Spleen (tissue), 11 donors: ENCODE measurements at regions not wholly inside any gene's neighbourhood (a gene's known extent, or its start where the extent isn't known, plus 50 kb on each side); places are given as distances from the start of the nearest gene placed in this dataset.

Source experiments
- DNase-seq: peaks from one replicate; pipeline ENCODE4 v3.0.0-alpha.2; 2020
- H3K27ac ChIP-seq, 8 donors: fragments of 200-600 bp; sonication (generic) in 7 of 8; 1 replicate in 4 of 8; 2 replicates in 4 of 8; pipeline versions ENCODE4 v1.5.0 to v1.8.0; 2016 to 2021; ENCODE audit warnings: inconsistent platforms in 4 of 8, mild to moderate bottlenecking in 4 of 8, moderate library complexity in 1 of 8
- H3K27me3 ChIP-seq, 7 donors: fragments of 200-600 bp; sonication (generic) in 6 of 7; replicated peaks in 1 of 7; 1 replicate in 4 of 7; 2 replicates in 3 of 7; pipeline versions ENCODE4 v1.5.0 to v1.8.0; 2016 to 2021; ENCODE audit warnings: inconsistent platforms in 3 of 7, mild to moderate bottlenecking in 1 of 7
- H3K36me3 ChIP-seq, 6 donors: fragments of 200-600 bp; sonication (generic) in 5 of 6; 1 replicate in 4 of 6; 2 replicates in 2 of 6; pipeline versions ENCODE4 v1.5.0 to v1.8.0; 2016 to 2021; ENCODE audit warnings: inconsistent platforms in 2 of 6
- H3K4me1 ChIP-seq, 6 donors: fragments of 200-600 bp; sonication (generic) in 5 of 6; 1 replicate in 3 of 6; 2 replicates in 3 of 6; pipeline versions ENCODE4 v1.5.0 to v1.8.0; 2016 to 2021; ENCODE audit warnings: inconsistent platforms in 3 of 6
- H3K4me3 ChIP-seq, 8 donors: fragments of 200-600 bp; sonication (generic) in 7 of 8; 1 replicate in 4 of 8; 2 replicates in 4 of 8; pipeline versions ENCODE4 v1.5.0 to v1.8.0; 2016 to 2021; ENCODE audit warnings: inconsistent platforms in 4 of 8, mild to moderate bottlenecking in 4 of 8, moderate library complexity in 2 of 8
- H3K9me3 ChIP-seq, 8 donors: fragments of 200-600 bp; sonication (generic) in 7 of 8; 1 replicate in 4 of 8; 2 replicates in 4 of 8; pipeline versions ENCODE4 v1.5.0 to v1.8.0; 2016 to 2021; ENCODE audit warnings: inconsistent platforms in 4 of 8
- CTCF ChIP-seq, 11 experiments: fragments of 200-600 bp in 7 of 11; fragments of 450-650 bp in 4 of 11; sonication (generic) in 4 of 11; IDR thresholded peaks in 8 of 11; conservative IDR thresholded peaks in 3 of 11; 1 replicate in 7 of 11; 2 replicates in 4 of 11; pipeline versions ENCODE4 v1.4.0 to v1.8.0; 2016 to 2021; ENCODE audit warnings: antibody characterized with exemption in 11 of 11, inconsistent platforms in 4 of 11, mild to moderate bottlenecking in 1 of 11
- POLR2A ChIP-seq, 3 donors: fragments of 450-650 bp; IDR thresholded peaks; one replicate each; pipeline ENCODE4 v1.5.1; 2017; ENCODE audit warnings: antibody characterized with exemption in 3 of 3, mild to moderate bottlenecking in 1 of 3
- POLR2AphosphoS5 ChIP-seq, 3 donors: sonication (generic); formaldehyde crosslinking; IDR thresholded peaks; one replicate each; pipeline ENCODE4 v1.5.1; 2017; ENCODE audit warnings: antibody characterized with exemption in 3 of 3
- WGBS, 5 donors: extraction: QIAGEN DNeasy Blood & Tissue Kit in 3 of 5; methylation state at CpG; one replicate each; pipeline versions ENCODE4 v1.1.5 to v1.1.7; 2013 to 2018; 5-methylcytosine and 5-hydroxymethylcytosine counted together
- intact Hi-C: fragments of 100-400 bp; cut with DNase I; formaldehyde crosslinking; loops from one replicate; pipeline ENCODE4 v1.15.0; 2023; ENCODE audit warnings: low total_unique reads
- donor health status: healthy with polysubstance abuse.
- donor health status: DM: no; HTN: no; CAD: no; lungs with moderate emphysema.
- donor health status: DM: no; HTN: no; CAD: no.
- donor health status: Bipolar disorder and iron deficiency.
- donor health status: healthy.
- donor health status: DM: no; HTN: no; CAD: no.
- donor health status: DM: yes; HTN: yes; CAD: no.

- Histone ChIP-seq H3K27ac (no peak overlapping the region), H3K4me1 (no peaks in the 10 kb centered on the region), H3K36me3 (no peaks in the 10 kb centered on the region), H3K27me3 (no peaks in the 10 kb centered on the region), H3K4me3 (no peak overlapping the region), H3K9me3 (peaks cover 0 to 19% (median 5%) of the 10 kb centered on the region in 8 donors)
- 69 to 85% (median 80%) methylated on average over 4 of the region's 4 CpGs for WGBS, 5 donors
- intact Hi-C loops, result no loop called here
- no peak for DNase-seq
- TF ChIP-seq POLR2AphosphoS5 (IDR thresholded peaks at IDR 0.05), result no peak
- no peak for TF ChIP-seq CTCF (IDR thresholded peaks at IDR 0.05 in 8 of 11, conservative IDR thresholded peaks at IDR 0.05 in 3 of 11)
- no peak for TF ChIP-seq POLR2A (IDR thresholded peaks at IDR 0.05)
Observed at GRCh38 chr2:211237586-211238275, 681.3 kb downstream of the CPS1 start.

GRCh38 chr2:211241891-211242290 lies 685.5 kb downstream of the CPS1 start:
- H3K9me3 ChIP-seq, result no peaks in the 10 kb centered on the region
- H3K27ac ChIP-seq, result no peak overlapping the region
- no peak for TF ChIP-seq CTCF (IDR thresholded peaks at IDR 0.05 in 8 of 11, conservative IDR thresholded peaks at IDR 0.05 in 3 of 11)
- no peak for TF ChIP-seq POLR2AphosphoS5 (IDR thresholded peaks at IDR 0.05)
- TF ChIP-seq POLR2A (IDR thresholded peaks at IDR 0.05), result no peak
- intact Hi-C loops, result no loop called here
- H3K4me3 ChIP-seq, result no peak overlapping the region
- no peak for DNase-seq
- H3K36me3 ChIP-seq, result no peaks in the 10 kb centered on the region
- 84 to 95% (median 85%) methylated on average over 3 of the region's 3 CpGs for WGBS, 5 donors
- no peaks in the 10 kb centered on the region for H3K27me3 ChIP-seq
- H3K4me1 ChIP-seq, result no peaks in the 10 kb centered on the region

- TF ChIP-seq POLR2AphosphoS5 (IDR thresholded peaks at IDR 0.05), result no peak
- no peak for TF ChIP-seq POLR2A (IDR thresholded peaks at IDR 0.05)
- no peak for TF ChIP-seq CTCF (IDR thresholded peaks at IDR 0.05 in 8 of 11, conservative IDR thresholded peaks at IDR 0.05 in 3 of 11)
- Histone ChIP-seq H3K4me3 (no peak overlapping the region), H3K27me3 (no peaks in the 10 kb centered on the region), H3K27ac (no peak overlapping the region), H3K36me3 (no peaks in the 10 kb centered on the region), H3K9me3 (no peaks in the 10 kb centered on the region), H3K4me1 (no peaks in the 10 kb centered on the region)
- intact Hi-C loops, result no loop called here
- 53 to 74% (median 60%) methylated on average over 1 of the region's 1 CpG for WGBS, 5 donors
- DNase-seq, result no peak
Observed at GRCh38 chr2:211247751-211248150, 691.4 kb downstream of the CPS1 start.

GRCh38 chr2:211248841-211249240 lies 692.4 kb downstream of the CPS1 start:
- Histone ChIP-seq H3K27me3 (no peaks in the 10 kb centered on the region), H3K4me3 (no peak overlapping the region), H3K36me3 (no peaks in the 10 kb centered on the region), H3K4me1 (no peaks in the 10 kb centered on the region), H3K27ac (no peak overlapping the region), H3K9me3 (no peaks in the 10 kb centered on the region)
- no peak for DNase-seq
- TF ChIP-seq CTCF (IDR thresholded peaks at IDR 0.05 in 8 of 11, conservative IDR thresholded peaks at IDR 0.05 in 3 of 11), result no peak
- TF ChIP-seq POLR2A (IDR thresholded peaks at IDR 0.05), result no peak
- no peak for TF ChIP-seq POLR2AphosphoS5 (IDR thresholded peaks at IDR 0.05)
- 60 to 73% (median 67%) methylated on average over 2 of the region's 2 CpGs for WGBS, 5 donors
- intact Hi-C loops, result no loop called here
